GM19397 (cell line): ENCODE measurements at regions not wholly inside any gene's neighbourhood (a gene's known extent, or its start where the extent isn't known, plus 50 kb on each side); places are given as distances from the start of the nearest gene placed in this dataset.

Source experiments
- ATAC-seq: cut with Tn5 transposase; IDR thresholded peaks from one replicate; pipeline ENCODE4 v1.9.1; 2021; ENCODE audit warnings: mild to moderate bottlenecking, moderate library complexity; ENCODE audit not compliant: unreplicated experiment

DNA sequence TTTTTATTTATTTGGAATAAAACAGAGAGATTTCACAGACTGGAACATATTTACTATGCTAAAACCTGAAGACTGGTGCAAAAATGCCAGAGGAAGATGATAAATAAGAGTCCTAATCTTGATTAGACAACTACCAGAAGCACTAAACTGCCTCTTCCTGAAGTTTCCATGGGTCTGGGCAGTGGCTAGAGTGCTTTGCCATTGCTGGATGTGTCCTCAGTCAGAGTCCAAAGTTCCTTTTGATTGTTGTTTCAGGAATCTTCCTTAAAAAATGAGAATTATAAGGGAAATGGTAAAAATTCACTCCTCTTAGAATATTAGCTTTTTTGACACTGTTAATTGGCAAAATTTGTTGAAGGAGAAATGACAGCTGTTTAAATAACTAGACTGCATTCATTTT, 86.3 kb upstream of the AHR start:
- ATAC-seq: no peak

- ATAC-seq: no peak
Measured at GRCh38 chr7:17227766-17228490, 70.5 kb upstream of the AHR start.

- no peak for ATAC-seq
Measured at GRCh38 chr7:17229228-17229627, 69.2 kb upstream of the AHR start.

- ATAC-seq: no peak
Measured at GRCh38 chr7:17230099-17230807, 68.2 kb upstream of the AHR start.

GRCh38 chr7:17233603-17234002, 64.8 kb upstream of the AHR start:
- ATAC-seq: no peak

- ATAC-seq: peak; percentile 49
Measured at GRCh38 chr7:17234030-17234397, 64.4 kb upstream of the AHR start.

DNA sequence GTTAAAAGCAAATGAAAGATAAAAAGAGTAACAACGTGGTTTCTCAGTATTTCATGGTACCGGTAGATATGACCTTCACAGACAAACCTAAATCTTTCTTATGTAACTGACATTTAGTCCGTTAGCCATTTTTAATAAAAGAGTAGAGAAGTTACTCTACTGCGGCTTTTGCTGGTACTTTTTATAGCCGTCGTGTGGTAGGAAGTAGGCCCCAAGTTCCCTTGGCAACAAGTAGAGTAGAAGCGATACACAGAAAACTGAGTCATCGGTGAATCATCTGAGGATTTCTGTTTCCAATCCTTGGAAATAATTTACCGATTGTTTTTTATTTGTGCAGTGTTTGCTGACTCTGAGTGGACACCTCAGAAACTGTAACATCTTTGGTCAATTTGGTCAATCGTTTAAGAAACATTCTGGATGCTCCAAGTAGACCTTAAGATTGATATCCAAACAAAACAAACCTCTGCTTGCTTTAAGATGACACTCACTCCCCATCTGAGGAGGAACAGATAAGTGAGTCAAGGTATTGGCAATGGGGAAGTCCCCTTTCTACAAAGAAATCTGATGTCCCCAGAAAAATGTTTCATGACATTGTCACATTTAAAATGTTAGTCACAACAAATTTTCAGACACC, 63.9 kb upstream of the AHR start:
- ATAC-seq: peak; percentile 97

DNA sequence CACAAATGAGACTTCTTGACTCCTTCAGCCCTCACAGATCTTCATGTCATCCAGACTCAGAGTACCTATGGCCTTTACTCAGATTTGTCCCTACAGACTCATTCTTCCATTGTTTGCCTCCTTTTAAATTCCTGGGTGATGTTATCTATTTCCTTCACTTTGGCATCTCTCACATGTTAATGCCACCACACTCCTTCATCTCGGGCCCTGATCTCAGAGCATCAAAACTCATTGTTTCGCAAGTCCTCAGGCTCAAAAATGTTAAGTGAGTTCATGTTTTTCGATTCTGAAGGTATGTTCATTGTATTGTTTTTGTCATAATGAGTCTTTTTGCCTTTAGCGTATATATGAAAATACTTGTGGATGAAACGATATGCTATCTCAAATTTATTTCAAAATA, 62.3 kb upstream of the AHR start:
- ATAC-seq: no peak

DNA sequence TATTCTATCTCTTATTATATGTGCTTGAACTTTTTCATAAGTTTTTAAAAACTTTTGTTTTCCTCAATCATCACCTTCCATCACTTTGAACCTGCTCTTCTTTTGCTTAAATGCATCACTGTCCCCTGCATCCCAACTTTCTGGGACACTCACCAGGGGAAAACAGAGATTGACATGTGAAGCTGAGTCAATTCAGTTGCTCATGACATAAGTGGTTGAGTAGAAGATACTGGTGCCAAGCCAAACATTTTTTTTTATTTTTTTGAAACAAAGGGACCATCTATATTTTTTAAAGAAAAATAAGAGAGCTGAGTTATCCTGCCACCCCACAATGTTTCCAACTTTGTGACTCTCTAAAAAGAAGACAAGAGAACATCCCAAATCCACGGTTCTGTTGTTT, 61.8 kb upstream of the AHR start:
- no peak for ATAC-seq

- ATAC-seq: no peak
Measured at GRCh38 chr7:17239046-17239445, 59.4 kb upstream of the AHR start.

GRCh38 chr7:17239683-17240521, 58.5 kb upstream of the AHR start:
- ATAC-seq: no peak

DNA sequence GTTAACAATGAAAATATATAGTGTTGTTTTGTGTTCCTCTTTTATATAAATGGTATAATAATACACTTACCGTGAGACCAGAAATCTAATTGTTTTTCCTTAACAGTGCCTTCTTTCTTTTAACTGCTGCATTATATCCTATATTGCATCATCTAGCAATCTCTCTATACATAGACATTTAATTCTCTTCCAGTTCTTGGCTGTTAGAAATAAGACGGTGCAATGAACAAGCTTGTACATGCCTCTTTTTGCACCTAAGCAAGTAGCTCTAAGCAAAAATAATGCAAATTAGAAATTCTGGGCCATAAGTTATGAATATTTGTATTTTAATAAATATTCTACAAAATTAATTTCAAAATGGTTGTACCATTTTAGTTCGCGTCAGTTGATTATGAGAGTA, 55.9 kb upstream of the AHR start:
- ATAC-seq: no peak

DNA sequence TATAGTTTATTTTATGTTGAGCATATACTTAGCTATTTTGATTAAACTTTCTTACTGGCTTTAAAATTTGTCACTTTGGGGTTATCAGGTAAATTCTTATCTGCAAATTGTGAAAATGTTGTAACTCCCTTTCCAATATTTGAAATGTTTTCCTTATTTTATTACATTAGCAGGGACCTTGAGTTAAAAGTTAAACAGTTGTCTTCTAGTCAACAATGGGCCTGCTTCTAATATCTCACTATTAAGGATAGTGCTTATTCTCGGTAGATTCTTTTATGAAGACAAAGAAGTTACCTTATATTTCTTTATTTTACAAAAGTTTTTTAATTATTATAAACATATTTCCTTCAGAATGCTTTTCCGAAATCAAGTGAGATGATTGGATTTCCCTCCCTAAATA, 53.7 kb upstream of the AHR start:
- ATAC-seq: no peak

DNA sequence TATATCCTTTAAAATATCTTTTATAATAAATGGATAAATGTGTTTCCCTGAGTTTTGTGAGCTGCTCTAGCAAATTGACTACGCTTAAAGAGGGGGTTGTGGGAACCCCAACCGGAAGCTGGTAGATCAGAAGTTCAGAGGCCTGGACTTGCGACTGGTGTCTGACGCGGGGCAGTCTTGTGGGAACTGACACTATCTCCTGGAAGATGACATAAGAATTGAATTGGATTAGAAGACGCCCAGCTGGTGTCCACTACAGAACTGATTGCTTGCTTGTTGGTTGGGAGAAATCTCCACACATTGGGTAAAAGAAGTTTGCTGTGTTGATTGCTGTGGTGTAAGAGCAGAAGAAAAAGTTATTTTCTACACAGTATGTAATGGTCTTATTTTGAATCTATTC, 51.1 kb upstream of the AHR start:
- ATAC-seq: no peak

DNA sequence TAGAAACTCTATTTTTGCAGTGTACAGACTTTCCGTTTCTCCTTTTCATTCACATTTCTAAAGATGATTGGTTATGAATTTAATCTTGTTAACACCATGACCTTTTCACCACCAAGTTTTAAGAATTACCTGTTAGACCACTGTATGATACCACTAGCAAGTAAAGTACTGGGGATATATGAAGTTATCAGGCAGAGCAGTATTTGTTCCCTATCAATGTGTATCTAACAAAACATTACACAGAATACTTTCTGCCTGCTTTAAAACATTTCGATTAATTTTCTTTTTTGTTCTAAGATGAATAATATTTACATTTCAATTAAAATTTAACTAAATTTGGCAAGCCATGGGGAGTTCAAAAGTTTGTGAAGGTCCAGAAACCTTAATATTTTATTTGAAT, 49.9 kb upstream of the AHR start:
- no peak for ATAC-seq
